ENCODE measurements at regions not wholly inside any gene's neighbourhood (a gene's known extent, or its start where the extent isn't known, plus 50 kb on each side); places are given as distances from the start of the nearest gene placed in this dataset.
A peak's percentile ranks its signal among the peaks of the same experiment; 100 is the strongest.

- ATAC-seq: no peak
- H3K4me3 ChIP-seq: no peak overlapping the region
- intact Hi-C loops (cut with DNase I): no loop called here
- no peaks in the 10 kb centered on the region for H3K9me3 ChIP-seq
- peak overlapping the region in 2 of 4 donors; percentile 27 to 37 for H3K27ac ChIP-seq
- H3K27me3 ChIP-seq: no peaks in the 10 kb centered on the region
- H3K4me1 ChIP-seq: peaks cover 18% of the 10 kb centered on the region
- WGBS, 2 donors: 82 to 84% methylated on average over 20 of the region's 20 CpGs
- no peaks in the 10 kb centered on the region for H3K36me3 ChIP-seq (replicated peaks in 1 of 2; ENCODE audit: insufficient read depth in 1 of 2, low read depth in 2 of 2)
- TF ChIP-seq POLR2A (IDR thresholded peaks at IDR 0.05) (no peak), CTCF (IDR thresholded peaks at IDR 0.05) (no peak)
- DNase-seq: no peak
These were observed 113.7 kb upstream of the COPS8 start for GRCh38 chr2:236971919-236972381.

GRCh38 chr2:236972491-236973342, 113.0 kb upstream of the COPS8 start:
- 45 to 51% methylated on average over 11 of the region's 11 CpGs for WGBS, 2 donors
- no peaks in the 10 kb centered on the region for H3K9me3 ChIP-seq
- no peaks in the 10 kb centered on the region for H3K36me3 ChIP-seq (replicated peaks in 1 of 2; ENCODE audit: insufficient read depth in 1 of 2, low read depth in 2 of 2)
- intact Hi-C loops (cut with DNase I): no loop called here
- H3K4me3 ChIP-seq: no peak overlapping the region
- peaks cover 12% of the 10 kb centered on the region for H3K4me1 ChIP-seq
- DNase-seq: peak in 3 of 4 donors; percentile 25 to 54 (median 35)
- H3K27me3 ChIP-seq: no peaks in the 10 kb centered on the region
- TF ChIP-seq POLR2A (IDR thresholded peaks at IDR 0.05): no peak
- no peak for TF ChIP-seq CTCF (IDR thresholded peaks at IDR 0.05)
- H3K27ac ChIP-seq: peak overlapping the region in 2 of 4 donors; percentile 27 to 37
- ATAC-seq: peak; percentile 40

- no peak for DNase-seq
- H3K36me3 ChIP-seq (replicated peaks in 1 of 2; ENCODE audit: insufficient read depth in 1 of 2, low read depth in 2 of 2): no peaks in the 10 kb centered on the region
- TF ChIP-seq POLR2A (IDR thresholded peaks at IDR 0.05) (no peak), CTCF (IDR thresholded peaks at IDR 0.05) (no peak)
- intact Hi-C loops (cut with DNase I): no loop called here
- H3K9me3 ChIP-seq: no peaks in the 10 kb centered on the region
- H3K27ac ChIP-seq: peak overlapping the region in 1 of 4 donors; percentile 37
- 66 to 76% methylated on average over 7 of the region's 7 CpGs for WGBS, 2 donors
- no peak overlapping the region for H3K4me3 ChIP-seq
- no peaks in the 10 kb centered on the region for H3K27me3 ChIP-seq
- no peak for ATAC-seq
- H3K4me1 ChIP-seq: peaks cover 12% of the 10 kb centered on the region
These were observed 112.2 kb upstream of the COPS8 start for GRCh38 chr2:236973343-236973980.

GRCh38 chr2:236974148-236974547, 111.5 kb upstream of the COPS8 start:
- ATAC-seq: no peak
- Histone ChIP-seq H3K36me3 (replicated peaks in 1 of 2; ENCODE audit: insufficient read depth in 1 of 2, low read depth in 2 of 2) (no peaks in the 10 kb centered on the region), H3K27me3 (no peaks in the 10 kb centered on the region), H3K4me1 (peaks cover 12% of the 10 kb centered on the region), H3K4me3 (no peak overlapping the region), H3K9me3 (no peaks in the 10 kb centered on the region), H3K27ac (no peak overlapping the region)
- intact Hi-C loops (cut with DNase I): no loop called here
- no peak for DNase-seq
- no peak for TF ChIP-seq POLR2A (IDR thresholded peaks at IDR 0.05)
- TF ChIP-seq CTCF (IDR thresholded peaks at IDR 0.05): no peak

All from body of pancreas (tissue), 4 donors.